ENCODE measurements at regions not wholly inside any gene's neighbourhood (a gene's known extent, or its start where the extent isn't known, plus 50 kb on each side); places are given as distances from the start of the nearest gene placed in this dataset.
"Not testable (repeated sequence)": the region's sequence is repeated elsewhere in the genome, so short reads cannot be mapped to it uniquely, and the experiment has no call there.

DNA sequence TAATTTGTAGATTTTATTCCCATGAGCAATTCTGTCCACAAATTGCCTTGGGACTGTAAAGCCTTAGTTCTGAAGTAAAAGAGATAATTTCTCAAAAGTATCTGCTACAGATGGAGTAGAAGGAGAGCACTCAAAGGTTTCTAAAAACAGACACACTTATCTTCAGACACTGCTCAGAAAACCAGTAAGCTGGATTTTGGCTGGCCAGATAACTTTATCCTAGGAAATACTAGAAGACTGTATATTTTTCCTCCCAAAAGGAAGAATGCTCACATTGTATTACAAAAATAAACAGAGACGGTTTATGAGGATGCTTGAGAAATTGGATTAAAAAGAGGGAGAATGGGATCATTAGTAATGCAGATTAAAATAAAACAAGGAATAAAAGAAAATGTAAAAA, 178.0 kb upstream of the IGFBP3 start:
- Histone ChIP-seq H3K4me1 (ENCODE audit: control insufficient read depth in 2 of 3, insufficient read depth in 2 of 3, low read depth in 1 of 3, low read length in 3 of 3) (no peaks in the 10 kb centered on the region), H3K9me3 (ENCODE audit: control insufficient read depth in 2 of 3, insufficient read depth in 1 of 3, low read length in 3 of 3) (no peaks in the 10 kb centered on the region), H3K27ac (ENCODE audit: low read depth in 2 of 2, low read length in 2 of 2) (no peak overlapping the region), H3K36me3 (ENCODE audit: control insufficient read depth in 2 of 3, insufficient read depth in 3 of 3, low read length in 3 of 3) (no peaks in the 10 kb centered on the region), H3K4me3 (ENCODE audit: low read length in 3 of 3) (no peak overlapping the region), H3K9ac (ENCODE audit: low read length in 3 of 3) (no peak overlapping the region), H3K27me3 (ENCODE audit: control insufficient read depth, insufficient read depth, low read length) (no peaks in the 10 kb centered on the region)
- no peak for FAIRE-seq
- intact Hi-C loops (cut with DNase I) = no loop called here
- no peak for DNase-seq
- TF ChIP-seq CTCF (IDR thresholded peaks at IDR 0.05; ENCODE audit: borderline replicate concordance, extremely low read depth, insufficient read depth) = no peak

- DNase-seq (no peak), FAIRE-seq (no peak)
- no peak for TF ChIP-seq CTCF (IDR thresholded peaks at IDR 0.05; ENCODE audit: borderline replicate concordance, extremely low read depth, insufficient read depth)
- Histone ChIP-seq H3K9ac (ENCODE audit: low read length in 3 of 3) (no peak overlapping the region), H3K27me3 (ENCODE audit: control insufficient read depth, insufficient read depth, low read length) (no peaks in the 10 kb centered on the region), H3K9me3 (ENCODE audit: control insufficient read depth in 2 of 3, insufficient read depth in 1 of 3, low read length in 3 of 3) (no peaks in the 10 kb centered on the region), H3K4me1 (ENCODE audit: control insufficient read depth in 2 of 3, insufficient read depth in 2 of 3, low read depth in 1 of 3, low read length in 3 of 3) (no peaks in the 10 kb centered on the region), H3K27ac (ENCODE audit: low read depth in 2 of 2, low read length in 2 of 2) (no peak overlapping the region), H3K36me3 (ENCODE audit: control insufficient read depth in 2 of 3, insufficient read depth in 3 of 3, low read length in 3 of 3) (no peaks in the 10 kb centered on the region), H3K4me3 (ENCODE audit: low read length in 3 of 3) (no peak overlapping the region)
- intact Hi-C loops (cut with DNase I) = no loop called here
Observed at GRCh38 chr7:46091071-46091470, 170.0 kb upstream of the IGFBP3 start.

DNA sequence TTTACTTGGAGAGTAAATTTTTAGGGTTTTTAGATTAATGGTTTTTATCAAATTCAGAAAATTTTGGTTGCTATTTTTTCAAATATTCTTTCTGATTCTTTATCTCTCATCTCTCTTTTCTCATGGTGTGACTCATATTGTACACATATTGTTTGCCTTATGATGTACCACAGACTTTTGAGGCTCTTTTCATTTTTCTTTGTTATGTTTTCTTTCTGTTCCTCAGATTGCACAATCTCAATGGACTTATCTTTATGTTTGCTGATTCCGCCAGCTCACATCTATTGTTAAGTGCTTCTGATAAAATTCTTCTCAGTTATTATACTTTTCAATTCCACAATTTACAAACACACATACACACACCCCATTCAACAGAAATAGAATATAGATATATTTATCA, 168.2 kb upstream of the IGFBP3 start:
- Histone ChIP-seq H3K27me3 (ENCODE audit: control insufficient read depth, insufficient read depth, low read length) (no peaks in the 10 kb centered on the region), H3K9ac (ENCODE audit: low read length in 3 of 3) (no peak overlapping the region), H3K36me3 (ENCODE audit: control insufficient read depth in 2 of 3, insufficient read depth in 3 of 3, low read length in 3 of 3) (no peaks in the 10 kb centered on the region), H3K4me1 (ENCODE audit: control insufficient read depth in 2 of 3, insufficient read depth in 2 of 3, low read depth in 1 of 3, low read length in 3 of 3) (no peaks in the 10 kb centered on the region), H3K27ac (ENCODE audit: low read depth in 2 of 2, low read length in 2 of 2) (no peak overlapping the region), H3K9me3 (ENCODE audit: control insufficient read depth in 2 of 3, insufficient read depth in 1 of 3, low read length in 3 of 3) (no peaks in the 10 kb centered on the region), H3K4me3 (ENCODE audit: low read length in 3 of 3) (no peak overlapping the region)
- intact Hi-C loops (cut with DNase I) = no loop called here
- FAIRE-seq (no peak), DNase-seq (no peak)
- no peak for TF ChIP-seq CTCF (IDR thresholded peaks at IDR 0.05; ENCODE audit: borderline replicate concordance, extremely low read depth, insufficient read depth)

DNA sequence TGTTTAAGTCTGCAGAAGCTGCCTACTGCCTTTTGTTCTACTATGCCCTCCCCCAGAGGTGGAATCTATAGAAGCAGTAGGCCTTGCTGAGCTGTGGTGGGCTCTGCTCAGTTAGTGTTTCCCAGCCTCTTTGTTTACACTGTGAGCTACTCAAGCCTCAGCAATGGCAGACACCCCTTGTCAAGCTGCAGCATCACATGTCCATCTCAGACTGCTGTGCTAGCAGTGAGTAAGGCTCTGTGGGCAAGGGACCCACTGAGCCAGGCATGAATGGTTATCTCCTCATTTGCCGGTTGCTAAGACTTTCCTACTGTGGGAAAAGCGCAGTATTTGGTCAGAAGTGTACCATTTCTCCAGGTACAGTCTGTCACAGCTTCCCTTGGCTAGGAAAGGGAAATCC, 167.4 kb upstream of the IGFBP3 start:
- H3K27ac ChIP-seq (ENCODE audit: low read depth in 2 of 2, low read length in 2 of 2); H3K4me1 ChIP-seq (ENCODE audit: control insufficient read depth in 2 of 3, insufficient read depth in 2 of 3, low read depth in 1 of 3, low read length in 3 of 3); FAIRE-seq; intact Hi-C loops (cut with DNase I); H3K36me3 ChIP-seq (ENCODE audit: control insufficient read depth in 2 of 3, insufficient read depth in 3 of 3, low read length in 3 of 3); H3K27me3 ChIP-seq (ENCODE audit: control insufficient read depth, insufficient read depth, low read length); H3K4me3 ChIP-seq (ENCODE audit: low read length in 3 of 3); H3K9me3 ChIP-seq (ENCODE audit: control insufficient read depth in 2 of 3, insufficient read depth in 1 of 3, low read length in 3 of 3); H3K9ac ChIP-seq (ENCODE audit: low read length in 3 of 3); DNase-seq: not testable (repeated sequence)
